ENCODE measurements at regions not wholly inside any gene's neighbourhood (a gene's known extent, or its start where the extent isn't known, plus 50 kb on each side); places are given as distances from the start of the nearest gene placed in this dataset.
"Not testable (repeated sequence)": the region's sequence is repeated elsewhere in the genome, so short reads cannot be mapped to it uniquely, and the experiment has no call there.

DNA sequence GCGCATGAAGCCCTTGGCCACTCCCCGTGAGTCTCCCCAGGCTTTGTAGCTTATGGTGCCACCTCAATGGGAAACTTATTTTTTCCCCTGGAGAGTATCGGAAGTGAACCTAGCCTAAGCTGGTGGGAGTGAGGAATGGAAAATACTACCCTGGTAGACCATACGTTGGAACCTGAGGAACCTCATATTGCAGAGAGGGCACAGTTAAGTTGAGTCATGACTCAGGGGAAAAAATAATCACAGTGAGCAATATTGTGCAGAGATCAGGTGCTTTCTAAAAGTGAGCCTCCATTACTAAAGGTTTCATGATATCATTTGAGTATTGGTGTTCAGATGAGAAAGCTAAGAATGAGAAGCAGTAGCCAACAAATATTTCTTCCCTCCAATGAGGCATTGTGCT is 360.5 kb upstream of the NT5C1B start:
- DNase-seq (ENCODE audit: low spot score) = no peak
- TF ChIP-seq, protein P1, sequence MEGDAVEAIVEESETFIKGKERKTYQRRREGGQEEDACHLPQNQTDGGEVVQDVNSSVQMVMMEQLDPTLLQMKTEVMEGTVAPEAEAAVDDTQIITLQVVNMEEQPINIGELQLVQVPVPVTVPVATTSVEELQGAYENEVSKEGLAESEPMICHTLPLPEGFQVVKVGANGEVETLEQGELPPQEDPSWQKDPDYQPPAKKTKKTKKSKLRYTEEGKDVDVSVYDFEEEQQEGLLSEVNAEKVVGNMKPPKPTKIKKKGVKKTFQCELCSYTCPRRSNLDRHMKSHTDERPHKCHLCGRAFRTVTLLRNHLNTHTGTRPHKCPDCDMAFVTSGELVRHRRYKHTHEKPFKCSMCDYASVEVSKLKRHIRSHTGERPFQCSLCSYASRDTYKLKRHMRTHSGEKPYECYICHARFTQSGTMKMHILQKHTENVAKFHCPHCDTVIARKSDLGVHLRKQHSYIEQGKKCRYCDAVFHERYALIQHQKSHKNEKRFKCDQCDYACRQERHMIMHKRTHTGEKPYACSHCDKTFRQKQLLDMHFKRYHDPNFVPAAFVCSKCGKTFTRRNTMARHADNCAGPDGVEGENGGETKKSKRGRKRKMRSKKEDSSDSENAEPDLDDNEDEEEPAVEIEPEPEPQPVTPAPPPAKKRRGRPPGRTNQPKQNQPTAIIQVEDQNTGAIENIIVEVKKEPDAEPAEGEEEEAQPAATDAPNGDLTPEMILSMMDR (IDR thresholded peaks at IDR 0.05; ENCODE audit: extremely low read depth, insufficient read depth, missing control alignments) = no peak
- in situ Hi-C loops (cut with MboI; ENCODE audit: low pct_unique_long_range_greater_than_20kb, low sequenced_read_pairs, unreplicated experiment) = no loop called here

DNA sequence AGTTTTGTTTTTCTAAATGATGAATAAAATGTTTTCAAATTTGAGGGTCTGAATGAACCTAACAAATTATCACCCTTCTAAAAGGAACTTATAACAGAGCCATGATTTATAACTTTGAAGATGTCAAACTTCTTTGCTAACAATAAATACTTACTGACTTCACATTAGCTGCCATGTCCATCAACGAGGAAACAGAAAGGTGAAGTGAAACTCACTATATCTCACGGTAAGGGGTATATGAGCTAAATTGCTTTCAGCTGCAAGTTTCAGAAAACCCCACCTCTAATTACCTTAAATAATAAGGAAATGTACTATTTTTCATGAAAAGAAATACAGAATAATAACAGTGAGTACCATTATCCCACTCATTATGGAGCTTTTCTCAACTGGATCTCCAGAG is 350.8 kb upstream of the NT5C1B start:
- DNase-seq (ENCODE audit: low spot score) = peak; percentile 19
- in situ Hi-C loops (cut with MboI; ENCODE audit: low pct_unique_long_range_greater_than_20kb, low sequenced_read_pairs, unreplicated experiment) = no loop called here

GRCh38 chr2:18939740-18940139 is 350.4 kb upstream of the NT5C1B start:
- DNase-seq (ENCODE audit: low spot score); in situ Hi-C loops (cut with MboI; ENCODE audit: low pct_unique_long_range_greater_than_20kb, low sequenced_read_pairs, unreplicated experiment): not testable (repeated sequence)

More for the DNA sequence above, 350.8 kb upstream of the NT5C1B start:
- TF ChIP-seq, protein P1 (IDR thresholded peaks at IDR 0.05; ENCODE audit: extremely low read depth, insufficient read depth, missing control alignments) = no peak

- TF ChIP-seq, protein P1 (IDR thresholded peaks at IDR 0.05; ENCODE audit: extremely low read depth, insufficient read depth, missing control alignments) = no peak
- no peak for DNase-seq (ENCODE audit: low spot score)
- in situ Hi-C loops (cut with MboI; ENCODE audit: low pct_unique_long_range_greater_than_20kb, low sequenced_read_pairs, unreplicated experiment) = no loop called here
Measured at GRCh38 chr2:18934886-18935285, 345.5 kb upstream of the NT5C1B start.

DNA sequence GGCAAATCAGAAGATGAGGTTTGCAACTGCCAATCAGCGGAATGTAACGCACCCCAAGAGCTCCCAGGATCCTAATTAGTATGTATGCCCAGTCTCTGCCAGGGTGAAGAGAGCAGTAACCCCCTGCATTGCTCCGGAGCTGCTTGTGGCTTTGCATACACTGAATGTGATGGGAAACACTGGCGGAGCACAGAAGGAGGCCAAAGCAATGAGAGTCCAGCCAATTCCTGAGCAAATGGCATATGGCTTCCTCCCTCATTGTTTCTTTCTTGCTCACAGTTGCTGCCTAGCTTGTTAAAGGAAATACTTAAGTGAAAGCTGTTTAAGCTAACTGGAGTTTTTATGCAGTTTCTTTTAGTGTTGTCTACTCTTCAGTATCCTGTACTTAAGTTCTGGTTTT is 343.5 kb upstream of the NT5C1B start:
- no peak for DNase-seq (ENCODE audit: low spot score)
- TF ChIP-seq, protein P1 (IDR thresholded peaks at IDR 0.05; ENCODE audit: extremely low read depth, insufficient read depth, missing control alignments) = no peak

DNA sequence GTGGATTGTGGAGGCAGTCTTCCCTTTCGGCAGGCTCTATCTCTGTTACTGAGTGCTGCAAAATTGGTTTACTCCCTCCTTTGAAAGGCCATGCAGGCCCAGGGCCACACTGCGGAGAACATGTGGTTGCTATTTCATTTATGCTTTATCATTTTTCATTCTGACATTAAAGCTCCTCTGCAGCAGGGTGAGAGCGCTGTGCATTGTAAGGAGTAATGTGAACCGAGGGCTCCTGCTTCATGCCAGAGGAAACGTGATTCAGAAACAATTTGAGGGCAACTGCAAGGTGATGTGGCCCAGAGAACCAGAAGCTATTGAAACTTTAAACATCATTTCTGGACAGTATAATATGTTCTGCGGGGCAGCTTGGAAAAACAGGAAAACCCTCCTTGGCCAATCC is 341.6 kb upstream of the NT5C1B start:
- DNase-seq (ENCODE audit: low spot score) = no peak
- TF ChIP-seq, protein P1 (IDR thresholded peaks at IDR 0.05; ENCODE audit: extremely low read depth, insufficient read depth, missing control alignments) = no peak
- in situ Hi-C loops (cut with MboI; ENCODE audit: low pct_unique_long_range_greater_than_20kb, low sequenced_read_pairs, unreplicated experiment) = no loop called here

More for the DNA sequence above, 343.5 kb upstream of the NT5C1B start:
- in situ Hi-C loops (cut with MboI; ENCODE audit: low pct_unique_long_range_greater_than_20kb, low sequenced_read_pairs, unreplicated experiment) = no loop called here

DNA sequence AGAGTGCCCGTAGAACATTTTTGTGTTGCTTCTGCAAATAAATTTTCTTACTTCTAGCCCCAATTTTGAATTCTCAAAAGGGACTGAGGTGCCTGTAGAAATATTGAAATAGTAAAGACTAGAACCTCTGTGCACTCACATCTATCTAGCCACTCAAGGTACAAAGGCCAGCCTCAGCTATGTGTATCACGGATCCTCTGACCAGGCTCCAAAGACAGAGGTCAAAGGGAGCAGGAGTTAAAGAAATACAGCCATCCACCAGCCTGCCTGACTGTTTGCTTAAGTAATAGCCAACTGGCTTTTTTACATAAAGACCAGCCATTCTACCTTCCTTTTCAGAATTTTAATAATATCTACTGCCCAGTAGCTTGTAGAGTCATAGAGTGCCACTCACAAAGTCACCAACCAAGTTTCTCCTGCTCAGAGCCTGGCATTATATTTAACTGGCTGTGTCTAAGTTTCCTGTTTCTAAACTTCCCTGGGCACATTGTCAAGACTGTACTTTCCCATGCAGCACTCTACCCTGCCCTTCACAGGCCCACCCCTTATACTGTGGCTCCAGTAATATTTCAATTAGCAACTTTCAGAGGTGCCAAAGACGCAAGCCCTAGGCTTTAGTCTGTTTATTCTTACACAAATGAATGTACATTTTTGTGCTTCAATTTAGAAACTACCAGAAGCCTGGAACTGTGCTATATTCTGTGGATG is 338.3 kb upstream of the NT5C1B start:
- DNase-seq (ENCODE audit: low spot score) = no peak
- TF ChIP-seq, protein P1 (IDR thresholded peaks at IDR 0.05; ENCODE audit: extremely low read depth, insufficient read depth, missing control alignments) = no peak
- in situ Hi-C loops (cut with MboI; ENCODE audit: low pct_unique_long_range_greater_than_20kb, low sequenced_read_pairs, unreplicated experiment) = no loop called here
